Erythroblast (primary cell): ENCODE measurements at regions not wholly inside any gene's neighbourhood (a gene's known extent, or its start where the extent isn't known, plus 50 kb on each side); places are given as distances from the start of the nearest gene placed in this dataset.

ENCODE experiments used
- DNase-seq, 2 experiments: peaks; one replicate each; lab custom pipeline; 2025; lab: John Stamatoyannopoulos, UW
- GATA1 ChIP-seq: IDR thresholded peaks from 2 replicates; pipeline ENCODE4 v1.6.1; 2011; ENCODE audit warnings: low read depth, mild to moderate bottlenecking, control low read depth, low read length, moderate library complexity
- POLR2A ChIP-seq: IDR thresholded peaks from 2 replicates; pipeline ENCODE4 v1.6.1; 2011; ENCODE audit warnings: mild to moderate bottlenecking, low read length

DNA sequence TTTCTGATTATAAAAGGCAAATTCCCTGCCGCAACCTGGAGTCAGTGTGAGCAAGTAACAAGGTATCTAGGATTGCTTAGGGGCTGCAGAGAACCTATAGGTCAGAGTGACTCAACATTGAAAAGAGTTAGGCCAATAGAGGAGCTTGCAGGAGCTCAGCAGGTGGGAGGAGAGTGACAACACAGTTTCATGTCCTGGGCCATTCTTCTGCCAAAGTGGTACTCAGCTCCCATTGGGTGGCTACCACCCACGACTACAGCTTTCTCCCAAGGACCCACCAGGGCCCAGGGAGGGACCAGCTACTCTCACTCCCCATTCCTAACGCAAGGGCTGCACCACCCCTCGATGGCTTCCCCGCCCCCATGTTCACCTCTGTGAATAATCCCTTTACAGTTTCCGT lies 86.7 kb upstream of the SPATA31C2 start:
- no peak for TF ChIP-seq GATA1
- no peak for TF ChIP-seq POLR2A
- DNase-seq: no peak

DNA sequence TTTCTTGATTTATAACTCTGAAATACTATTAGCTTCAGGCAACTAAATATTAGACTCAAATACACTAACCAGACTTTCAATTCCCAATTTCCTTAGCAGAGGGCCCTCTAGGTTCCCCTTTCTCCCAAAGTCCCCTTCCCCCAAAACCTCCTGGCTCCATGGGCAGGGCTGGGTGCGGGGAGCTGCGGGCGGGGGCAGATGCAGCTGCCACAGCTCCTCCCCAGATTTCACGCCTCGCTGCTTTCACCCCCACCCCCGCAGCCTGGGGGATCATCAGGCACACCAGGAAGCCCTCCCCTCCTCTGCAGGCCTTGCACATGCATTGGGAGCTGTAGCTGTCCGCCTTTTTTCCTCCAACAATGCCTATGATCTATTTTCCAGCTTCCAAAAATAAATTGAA lies 82.8 kb upstream of the SPATA31C2 start:
- DNase-seq: no peak
- TF ChIP-seq POLR2A (no peak), GATA1 (no peak)

DNA sequence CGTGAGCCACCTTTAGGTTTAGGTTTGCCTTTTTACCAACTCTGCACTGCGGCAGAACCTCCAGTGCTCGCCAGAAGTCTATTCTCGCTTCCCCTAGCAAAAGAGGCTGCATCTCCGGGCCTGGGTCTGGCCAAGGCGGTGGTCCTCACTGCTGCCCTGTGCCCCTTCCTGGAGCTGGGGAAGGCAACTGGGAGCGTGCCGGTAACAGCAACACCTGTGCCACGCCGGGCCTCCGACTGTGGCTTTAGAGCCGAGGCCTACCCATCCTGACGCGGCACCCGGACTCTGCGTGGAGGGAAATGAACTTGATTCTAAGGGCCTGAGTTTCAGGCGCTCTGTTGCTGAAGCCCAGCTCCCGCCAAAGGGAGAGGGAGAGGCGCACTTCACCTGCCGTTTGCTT lies 82.4 kb upstream of the SPATA31C2 start:
- TF ChIP-seq POLR2A (no peak), GATA1 (no peak)
- no peak for DNase-seq

DNA sequence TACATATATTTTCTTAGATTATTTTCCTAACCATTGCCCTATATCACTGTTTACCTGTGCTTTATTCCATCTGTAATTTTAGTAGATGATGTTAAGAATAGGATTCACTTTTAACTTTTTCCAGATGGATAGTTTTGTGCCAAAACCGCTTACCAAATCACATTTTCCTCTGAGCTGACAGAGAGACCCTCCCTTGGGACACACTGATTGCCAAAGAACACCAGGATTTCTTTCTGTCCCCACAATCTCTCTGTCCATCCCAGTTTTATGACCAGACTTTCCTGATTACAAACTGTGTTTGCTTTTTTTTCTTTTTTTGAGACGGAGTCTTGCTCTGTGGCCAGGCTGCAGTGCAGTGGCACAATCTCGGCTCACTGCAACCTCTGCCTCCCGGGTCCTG lies 81.3 kb upstream of the SPATA31C2 start:
- TF ChIP-seq GATA1 (no peak), POLR2A (no peak)
- no peak for DNase-seq

DNA sequence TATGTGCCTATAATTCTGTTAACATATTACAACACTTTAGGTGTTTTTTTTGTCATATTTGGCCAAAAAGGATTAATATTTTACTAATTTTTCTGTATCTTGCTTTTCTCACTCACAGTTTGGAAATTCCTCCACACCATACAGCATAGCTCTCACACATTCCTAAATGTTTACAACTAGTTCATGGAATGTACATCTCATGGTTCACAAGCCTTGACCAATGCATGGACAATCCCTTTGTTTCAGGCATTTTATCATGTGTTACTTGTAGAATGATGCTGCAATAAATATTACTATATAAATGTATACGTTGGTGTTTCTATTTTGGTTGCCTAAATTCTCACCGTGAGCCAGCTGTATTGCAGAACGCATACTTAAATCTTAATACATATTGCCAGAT lies 80.5 kb upstream of the SPATA31C2 start:
- no peak for TF ChIP-seq GATA1
- no peak for TF ChIP-seq POLR2A
- no peak for DNase-seq

DNA sequence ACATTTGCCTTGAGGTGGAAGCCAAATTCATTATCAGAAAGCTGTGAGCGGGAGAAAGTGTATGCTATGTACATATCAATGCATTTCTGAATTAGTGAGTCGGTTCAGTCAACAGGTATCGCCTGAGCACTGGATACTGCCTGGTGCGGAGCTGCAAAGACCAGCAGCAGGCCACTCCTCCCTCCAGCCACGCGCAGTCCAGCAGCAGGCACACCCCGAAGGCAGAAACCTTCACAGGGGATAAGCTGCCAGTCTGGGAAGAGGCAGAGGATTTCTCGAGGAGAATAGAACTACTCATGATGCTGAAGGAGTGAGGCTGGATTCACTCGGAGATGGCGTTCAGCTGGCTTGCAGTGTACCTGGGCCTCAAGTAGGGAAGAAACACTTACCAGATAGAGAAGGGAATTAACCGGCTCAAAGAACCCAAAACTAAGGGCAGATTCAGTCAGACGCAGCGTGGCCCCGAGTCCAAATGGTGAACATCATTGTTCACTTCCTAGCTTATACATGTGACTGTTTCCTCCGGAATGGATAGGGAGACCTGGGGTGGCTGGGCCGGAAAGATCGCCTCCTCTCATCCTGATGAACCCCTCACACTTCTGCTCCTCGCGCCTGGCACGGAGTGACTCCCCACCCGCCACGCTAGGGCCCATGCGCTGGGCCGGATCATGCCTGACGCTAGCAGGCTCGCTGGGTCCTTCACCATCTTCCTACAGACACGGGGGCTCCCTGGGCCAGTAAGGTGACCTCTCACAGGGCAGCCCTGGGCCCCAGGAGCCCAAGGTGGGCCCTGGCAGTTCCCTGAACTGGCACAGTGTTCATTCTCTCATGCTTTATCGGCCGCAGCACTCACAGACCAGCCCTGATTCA lies 78.1 kb upstream of the SPATA31C2 start:
- DNase-seq: no peak
- no peak for TF ChIP-seq POLR2A
- no peak for TF ChIP-seq GATA1

DNA sequence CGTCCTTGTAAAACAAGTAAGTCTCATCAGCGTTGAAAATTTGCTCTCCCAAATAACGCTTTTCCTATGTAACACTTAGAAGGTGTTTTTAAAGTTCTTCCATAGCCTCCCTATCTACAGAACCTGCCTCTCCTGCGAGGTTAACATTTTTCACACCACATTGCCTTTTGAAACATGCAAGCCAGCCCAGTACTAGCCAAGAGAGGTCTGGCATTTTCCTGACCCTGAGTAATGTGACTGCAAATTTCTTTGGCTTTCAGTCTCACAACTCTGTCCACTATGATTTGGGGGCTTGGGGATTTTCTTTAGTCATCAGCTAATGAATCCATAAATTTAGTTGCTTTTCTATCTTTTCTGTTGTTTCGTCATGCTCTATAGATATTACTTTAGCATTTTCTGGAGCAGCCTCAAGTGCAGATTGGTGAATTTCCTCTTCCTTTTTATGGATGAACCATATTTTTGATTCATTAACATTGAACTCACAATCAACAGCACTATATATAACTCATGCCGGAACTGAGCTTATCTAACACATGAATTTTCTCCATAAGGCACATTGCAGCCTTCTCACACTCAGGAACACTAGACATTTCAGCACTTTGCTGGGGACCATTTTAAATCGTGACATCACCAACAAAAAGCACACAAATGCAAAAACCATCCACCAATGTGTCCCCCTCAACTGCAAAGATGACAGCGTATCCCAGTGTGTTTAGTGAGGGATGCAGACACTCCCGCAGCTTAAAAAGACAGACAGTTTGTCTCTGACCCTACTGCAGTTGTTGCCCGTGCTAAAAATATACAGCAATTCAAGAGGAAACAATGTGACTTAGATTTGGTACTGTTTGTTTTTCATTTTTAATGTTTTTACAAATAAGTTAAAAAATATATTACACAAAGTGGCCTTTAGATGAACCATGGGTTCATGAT lies 77.2 kb upstream of the SPATA31C2 start:
- TF ChIP-seq GATA1: no peak
- no peak for TF ChIP-seq POLR2A
- DNase-seq: no peak

DNA sequence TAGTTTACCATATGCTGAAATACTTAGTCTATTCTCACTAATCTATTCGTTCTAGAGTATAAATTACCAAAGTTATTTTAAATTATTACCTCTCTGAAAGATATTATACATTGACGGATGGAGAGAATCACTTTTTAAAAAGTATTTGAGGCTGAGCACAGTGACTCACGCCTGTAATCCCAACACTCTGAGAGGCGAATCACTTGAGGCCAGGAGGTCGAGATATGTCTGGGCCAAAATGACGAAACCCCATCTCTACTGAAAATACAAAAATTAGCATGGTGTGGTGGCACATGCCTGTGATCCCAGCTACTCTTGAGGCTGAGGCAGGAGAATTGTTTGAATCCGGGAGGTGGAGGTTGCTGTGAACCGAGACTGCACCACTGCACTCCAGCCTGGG lies 64.0 kb upstream of the SPATA31C2 start:
- no peak for DNase-seq
- no peak for TF ChIP-seq POLR2A
- TF ChIP-seq GATA1: no peak

DNA sequence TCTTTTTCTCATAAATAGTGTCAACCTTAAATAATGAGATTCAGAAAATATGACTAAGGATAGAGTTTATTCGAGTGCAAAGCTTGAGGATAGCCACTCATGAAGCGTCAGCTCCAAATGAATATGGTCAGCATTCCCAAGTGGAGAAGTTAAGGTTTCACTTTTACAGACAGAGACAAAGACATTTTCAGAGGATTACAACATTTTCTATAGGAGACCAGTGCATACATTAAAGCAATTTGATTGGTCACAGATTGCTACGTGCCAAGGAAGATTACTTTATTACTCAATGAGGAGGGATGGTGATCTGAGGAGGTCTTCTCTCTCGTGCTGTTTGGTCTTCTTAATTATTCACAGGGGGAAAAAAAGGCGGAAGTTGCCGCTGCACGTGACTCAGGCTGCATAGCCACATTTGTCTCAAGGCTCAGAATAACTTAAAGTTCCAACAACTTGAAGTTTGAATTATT lies 60.1 kb upstream of the SPATA31C2 start:
- DNase-seq: no peak
- TF ChIP-seq GATA1: no peak
- TF ChIP-seq POLR2A: no peak

DNA sequence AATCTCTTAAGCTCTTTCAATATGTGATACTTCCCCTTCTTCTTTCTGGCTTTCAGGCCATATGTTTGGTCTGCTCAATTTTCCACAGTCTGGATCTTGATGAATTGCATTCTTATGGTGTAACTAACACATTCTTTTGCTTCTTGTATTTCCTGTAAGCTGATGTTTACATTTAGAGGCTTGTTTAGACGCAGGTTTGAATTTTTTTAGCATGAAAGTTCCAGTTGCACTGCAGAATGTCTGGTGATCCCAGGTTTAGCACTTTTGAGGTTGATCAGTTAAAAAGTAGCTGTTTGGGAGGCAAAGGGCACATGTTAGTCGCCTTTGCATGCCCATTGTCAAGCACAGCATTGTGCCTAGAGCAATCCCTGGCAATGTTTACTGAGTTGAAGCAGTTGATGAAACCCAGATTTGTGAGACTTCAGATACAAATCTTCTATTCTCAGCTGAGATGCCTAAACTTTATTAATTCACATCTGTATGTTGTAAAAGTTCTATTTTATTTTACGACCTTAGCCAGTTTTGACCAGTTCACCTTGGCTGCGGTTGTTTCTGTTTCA lies 59.6 kb upstream of the SPATA31C2 start:
- no peak for TF ChIP-seq POLR2A
- no peak for TF ChIP-seq GATA1
- DNase-seq: no peak

DNA sequence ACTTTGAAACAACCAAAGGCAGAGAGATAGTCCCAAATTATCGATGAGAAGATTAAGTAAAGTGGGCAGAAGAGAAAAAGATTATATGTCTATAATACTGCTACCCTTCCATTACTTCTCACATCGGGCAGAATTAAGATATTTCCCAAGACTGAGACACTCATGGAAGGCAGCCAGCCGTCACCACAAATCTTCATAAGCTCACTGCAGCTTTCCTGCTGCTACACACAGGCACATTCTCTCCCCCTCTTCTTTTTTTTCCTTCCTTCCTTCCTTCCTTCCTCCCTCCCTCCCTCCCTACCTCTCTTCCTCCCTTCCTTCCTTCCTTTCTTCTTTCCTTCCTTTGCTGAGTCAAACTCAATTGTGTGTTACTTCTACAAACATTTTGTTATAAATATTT lies 58.7 kb upstream of the SPATA31C2 start:
- TF ChIP-seq POLR2A: no peak
- TF ChIP-seq GATA1: no peak
- DNase-seq: no peak

DNA sequence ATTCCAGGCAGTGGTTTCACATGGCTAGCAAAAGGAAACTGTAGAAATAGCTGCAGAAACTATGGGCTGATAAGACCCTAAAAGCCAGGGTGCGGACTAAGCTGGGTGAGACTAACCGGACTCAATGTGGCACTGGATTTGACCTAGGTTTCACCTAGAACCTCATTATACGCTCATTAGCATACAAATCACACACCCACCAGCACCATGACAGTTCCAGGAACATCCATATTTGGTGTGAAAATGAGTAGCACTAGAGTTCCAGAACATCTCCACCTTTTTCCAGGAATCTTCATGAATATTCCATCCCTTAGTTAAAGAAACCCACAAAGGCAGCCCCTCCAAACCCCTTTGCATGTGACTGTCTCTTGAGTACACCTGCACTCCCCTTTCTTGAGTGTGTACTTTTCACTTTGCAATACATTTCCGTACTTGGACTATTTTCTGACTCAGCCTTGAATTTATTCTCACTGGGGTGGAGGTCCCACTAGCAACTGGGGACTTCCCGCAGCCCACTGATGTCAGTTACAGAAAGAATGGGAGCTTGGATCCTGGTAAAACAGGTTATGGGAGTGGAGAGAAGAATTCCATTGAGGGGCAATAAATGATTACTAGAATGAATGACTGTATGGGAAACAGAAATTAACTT lies 58.0 kb upstream of the SPATA31C2 start:
- DNase-seq: no peak
- TF ChIP-seq POLR2A (no peak), GATA1 (no peak)

DNA sequence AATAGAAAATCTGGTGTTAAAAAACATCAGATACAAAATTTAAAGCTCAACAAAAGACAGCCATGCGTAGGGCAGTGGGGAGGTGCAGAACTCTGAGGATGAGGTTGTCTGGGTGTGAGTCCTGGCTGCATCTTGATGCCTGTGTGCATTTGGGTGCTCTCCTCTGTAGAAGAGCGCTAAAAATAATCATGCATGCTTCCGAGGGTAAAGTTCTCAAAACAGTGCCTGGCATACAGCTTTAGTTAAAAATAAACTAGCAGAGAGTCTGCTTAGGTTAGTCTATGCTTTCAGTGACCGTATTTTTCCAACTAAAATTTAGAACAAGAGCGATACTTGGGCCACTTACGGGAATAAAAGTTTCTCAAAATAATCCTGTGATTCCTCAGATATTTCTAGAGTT lies 55.5 kb upstream of the SPATA31C2 start:
- TF ChIP-seq POLR2A (no peak), GATA1 (no peak)
- no peak for DNase-seq
